ENCODE measurements at regions not wholly inside any gene's neighbourhood (a gene's known extent, or its start where the extent isn't known, plus 50 kb on each side); places are given as distances from the start of the nearest gene placed in this dataset.

DNA sequence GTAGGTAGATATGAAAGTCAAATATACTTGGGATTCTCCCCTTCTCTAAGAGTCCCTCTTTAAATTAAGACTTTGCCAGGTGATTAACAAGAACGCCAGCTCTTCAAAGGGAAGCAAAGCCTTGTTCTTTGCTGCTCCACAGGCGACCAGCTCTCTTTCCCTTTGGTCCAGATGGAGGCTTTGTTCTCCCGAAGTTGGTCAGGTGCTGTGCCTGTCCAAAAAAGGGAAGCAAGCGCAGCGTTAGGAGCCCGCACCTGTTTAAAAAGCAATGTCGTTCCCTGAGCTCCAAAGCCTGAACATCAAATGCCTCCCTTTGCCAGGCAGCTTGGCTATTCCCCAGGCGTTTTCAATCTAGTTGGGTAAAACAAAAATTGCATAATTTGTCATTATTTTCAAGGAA is 1913.1 kb upstream of the PIK3C3 start:
- Histone ChIP-seq H3K9me3 (peaks cover 0 to 6% (median 0%) of the 10 kb centered on the region in 8 donors), H3K27ac (no peak overlapping the region), H3K4me3 (no peak overlapping the region), H3K4me1 (no peaks in the 10 kb centered on the region), H3K27me3 (replicated peaks in 1 of 7) (no peaks in the 10 kb centered on the region), H3K36me3 (no peaks in the 10 kb centered on the region)
- DNase-seq: no peak
- 60 to 70% (median 66%) methylated on average over 8 of the region's 8 CpGs for WGBS, 5 donors
- TF ChIP-seq POLR2A (IDR thresholded peaks at IDR 0.05) (no peak), POLR2AphosphoS5 (IDR thresholded peaks at IDR 0.05) (no peak), CTCF (IDR thresholded peaks at IDR 0.05 in 8 of 11, conservative IDR thresholded peaks at IDR 0.05 in 3 of 11) (no peak)
- intact Hi-C loops (cut with DNase I; ENCODE audit: low total_unique reads): no loop called here

DNA sequence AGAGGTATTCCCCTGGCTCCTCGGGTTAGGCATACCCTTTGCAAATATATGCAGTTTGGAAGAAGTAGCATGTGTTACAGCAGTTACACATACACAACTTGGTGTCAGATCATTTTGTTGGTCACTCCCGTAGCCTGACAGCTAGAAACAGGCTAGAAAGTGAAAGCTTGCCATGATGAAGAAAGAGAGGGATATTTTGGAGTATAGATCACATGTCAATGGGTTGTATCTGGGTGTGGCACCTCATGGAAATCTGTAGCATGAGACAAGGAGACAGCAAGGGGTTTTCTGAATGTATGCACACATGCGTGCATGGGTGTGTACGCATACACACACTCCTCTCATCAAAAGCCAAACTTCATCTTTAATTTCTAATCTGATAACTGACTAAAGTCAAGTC is 1914.5 kb upstream of the PIK3C3 start:
- H3K36me3 ChIP-seq: no peaks in the 10 kb centered on the region
- no peak overlapping the region for H3K4me3 ChIP-seq
- DNase-seq: no peak
- H3K27ac ChIP-seq: no peak overlapping the region
- no peaks in the 10 kb centered on the region for H3K27me3 ChIP-seq (replicated peaks in 1 of 7)
- intact Hi-C loops (cut with DNase I; ENCODE audit: low total_unique reads): no loop called here
- TF ChIP-seq POLR2AphosphoS5 (IDR thresholded peaks at IDR 0.05): no peak
- no peak for TF ChIP-seq CTCF (IDR thresholded peaks at IDR 0.05 in 8 of 11, conservative IDR thresholded peaks at IDR 0.05 in 3 of 11)
- no peak for TF ChIP-seq POLR2A (IDR thresholded peaks at IDR 0.05)
- no peaks in the 10 kb centered on the region for H3K4me1 ChIP-seq
- WGBS, 5 donors: 69 to 80% (median 77%) methylated on average over 4 of the region's 4 CpGs
- H3K9me3 ChIP-seq: peaks cover 0 to 5% (median 0%) of the 10 kb centered on the region in 8 donors

- no peak for DNase-seq
- Histone ChIP-seq H3K36me3 (no peaks in the 10 kb centered on the region), H3K27ac (no peak overlapping the region), H3K27me3 (replicated peaks in 1 of 7) (no peaks in the 10 kb centered on the region), H3K4me3 (no peak overlapping the region), H3K4me1 (no peaks in the 10 kb centered on the region), H3K9me3 (peaks cover 0 to 5% (median 0%) of the 10 kb centered on the region in 8 donors)
- WGBS, 5 donors: 84 to 94% (median 89%) methylated on average over 6 of the region's 6 CpGs
- intact Hi-C loops (cut with DNase I; ENCODE audit: low total_unique reads): no loop called here
- no peak for TF ChIP-seq POLR2A (IDR thresholded peaks at IDR 0.05)
- no peak for TF ChIP-seq POLR2AphosphoS5 (IDR thresholded peaks at IDR 0.05)
- TF ChIP-seq CTCF (IDR thresholded peaks at IDR 0.05 in 8 of 11, conservative IDR thresholded peaks at IDR 0.05 in 3 of 11): no peak
Observed at GRCh38 chr18:40037356-40037755, 1917.7 kb upstream of the PIK3C3 start.

DNA sequence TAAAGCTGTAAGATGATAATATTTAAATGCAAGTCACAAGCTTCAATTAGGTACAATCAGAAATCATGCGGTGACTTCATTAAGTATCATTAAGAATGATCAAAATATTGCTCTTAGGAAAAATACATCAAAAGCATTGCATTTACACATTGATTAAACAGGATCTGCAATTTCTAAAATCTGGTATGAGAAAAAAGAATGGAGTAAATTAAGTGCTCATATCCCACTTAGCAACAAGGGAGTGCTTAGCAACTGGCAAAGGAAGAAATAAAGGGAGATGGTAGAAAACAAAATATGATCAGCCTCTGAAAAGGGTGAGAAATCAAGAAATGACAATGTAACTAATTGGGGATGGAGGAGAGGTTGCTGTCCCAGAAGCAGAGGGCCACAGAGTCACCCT is 1918.2 kb upstream of the PIK3C3 start:
- H3K27ac ChIP-seq: no peak overlapping the region
- intact Hi-C loops (cut with DNase I; ENCODE audit: low total_unique reads): no loop called here
- H3K36me3 ChIP-seq: no peaks in the 10 kb centered on the region
- DNase-seq: no peak
- peaks cover 0 to 5% (median 0%) of the 10 kb centered on the region in 8 donors for H3K9me3 ChIP-seq
- H3K4me3 ChIP-seq: no peak overlapping the region
- H3K27me3 ChIP-seq (replicated peaks in 1 of 7): no peaks in the 10 kb centered on the region
- 94 to 98% (median 97%) methylated on average over 1 of the region's 1 CpG for WGBS, 5 donors
- TF ChIP-seq CTCF (IDR thresholded peaks at IDR 0.05 in 8 of 11, conservative IDR thresholded peaks at IDR 0.05 in 3 of 11): no peak
- no peak for TF ChIP-seq POLR2A (IDR thresholded peaks at IDR 0.05)
- no peak for TF ChIP-seq POLR2AphosphoS5 (IDR thresholded peaks at IDR 0.05)
- no peaks in the 10 kb centered on the region for H3K4me1 ChIP-seq
